GM12878 (cell line): ENCODE measurements at regions not wholly inside any gene's neighbourhood (a gene's known extent, or its start where the extent isn't known, plus 50 kb on each side); places are given as distances from the start of the nearest gene placed in this dataset.
"Not testable (repeated sequence)": the region's sequence is repeated elsewhere in the genome, so short reads cannot be mapped to it uniquely, and the experiment has no call there.

Source experiments
- ATAC-seq: fragments of 200-7000 bp; cut with Tn5 transposase; 3 replicates; pipeline ENCODE4 v1.9.1; 2020; ENCODE audit warnings: mild to moderate bottlenecking, moderate library complexity
- BruUV-seq: library from RNA; stranded (reverse); fragments of 400-500 nt; replicated peaks from 2 replicates; lab custom pipeline; 2021; lab: Mats Ljungman, UMichigan
- CTCF ChIA-PET: fragments of 300-600 bp; sonication (Branson Sonifier 250); formaldehyde crosslinking; extraction: SDS; loops from one replicate; lab custom pipeline; 2021; ENCODE audit warnings: inconsistent platforms; lab: Yijun Ruan, JAX
- POLR2A ChIA-PET: fragments of 350-600 bp; formaldehyde crosslinking; extraction: SDS; loops from one replicate; lab custom pipeline; 2021; ENCODE audit warnings: inconsistent platforms; lab: Charles Lee
- RAD21 ChIA-PET: fragments of 300-600 bp; sonication (Branson Sonifier 250); formaldehyde crosslinking; loops from one replicate; lab custom pipeline; 2023; ENCODE audit warnings: antibody characterized with exemption; ENCODE audit not compliant: unreplicated experiment; lab: Charles Lee
- SMC1A ChIA-PET: fragments of 300-600 bp; sonication (Branson Sonifier 250); formaldehyde crosslinking; loops from one replicate; lab custom pipeline; 2023; ENCODE audit not compliant: unreplicated experiment, uncharacterized antibody; lab: Charles Lee
- DNase-seq: peaks from one replicate; pipeline ENCODE4 v3.0.0-alpha.2; 2011; ENCODE audit warnings: low read depth, low spot score
- FAIRE-seq: peaks from 3 replicates; lab custom pipeline; 2011; peaks lifted over from hg19 to GRCh38; lab: Jason Lieb, UNC
- H2AFZ ChIP-seq: 2 replicates; pipeline ENCODE4 v1.6.0; 2011; ENCODE audit warnings: low read depth, low read length, control low read depth; ENCODE audit not compliant: control insufficient read depth
- H3K27ac ChIP-seq: 2 replicates; pipeline ENCODE4 v1.5.1; 2011; ENCODE audit warnings: control low read depth; ENCODE audit not compliant: control insufficient read depth, insufficient read depth
- H3K27me3 ChIP-seq, 2 experiments: replicated peaks in 1 of 2; 2 replicates each; pipeline versions ENCODE4 v1.6.0 to v1.6.1; 2011; ENCODE audit warnings: low read length in 1 of 2; ENCODE audit not compliant: control insufficient read depth in 2 of 2, insufficient read depth in 2 of 2
- H3K36me3 ChIP-seq, 2 experiments: 2 replicates each; pipeline ENCODE4 v1.5.1; 2011; ENCODE audit warnings: low read length in 1 of 2; ENCODE audit not compliant: control insufficient read depth in 2 of 2, insufficient read depth in 2 of 2
- H3K4me1 ChIP-seq: 2 replicates; pipeline ENCODE4 v1.6.1; 2011; ENCODE audit warnings: mild to moderate bottlenecking, low read length, moderate library complexity, mixed read lengths; ENCODE audit not compliant: control insufficient read depth, insufficient read depth
- H3K4me2 ChIP-seq: 2 replicates; pipeline ENCODE4 v1.6.0; 2011; ENCODE audit warnings: control low read depth; ENCODE audit not compliant: control insufficient read depth, insufficient read depth
- H3K4me3 ChIP-seq: fragments of 200-600 bp; sonication (generic); 2 replicates; pipeline ENCODE4 v1.5.1; 2016
- H3K79me2 ChIP-seq: 2 replicates; pipeline ENCODE4 v1.6.0; 2011; ENCODE audit warnings: low read length; ENCODE audit not compliant: control insufficient read depth, insufficient read depth
- H3K9ac ChIP-seq: 2 replicates; pipeline ENCODE4 v1.8.0; 2011; ENCODE audit warnings: low read length, control low read depth, mixed read lengths; ENCODE audit not compliant: control insufficient read depth, insufficient read depth
- H3K9me3 ChIP-seq: replicated peaks from 3 replicates; pipeline ENCODE4 v1.5.1; 2011; ENCODE audit warnings: mild to moderate bottlenecking, low read length; ENCODE audit not compliant: control insufficient read depth, insufficient read depth
- H4K20me1 ChIP-seq: 2 replicates; pipeline ENCODE4 v1.6.0; 2011; ENCODE audit not compliant: control insufficient read depth, insufficient read depth
- BHLHE40 ChIP-seq, 2 experiments: fragments of 450-650 bp in 1 of 2; IDR thresholded peaks; 2 replicates each; pipeline ENCODE4 v1.6.1; 2011 to 2017; ENCODE audit warnings: low read depth in 2 of 2, borderline replicate concordance in 1 of 2, improper control_type of control experiment in 1 of 2, low read length in 1 of 2, mild to moderate bottlenecking in 1 of 2
- IKZF2 ChIP-seq, 2 experiments: fragments of 450-650 bp; IDR thresholded peaks; 2 replicates each; pipeline ENCODE4 v1.6.1; 2017; ENCODE audit warnings: mild to moderate bottlenecking in 2 of 2, moderate library complexity in 2 of 2
- NBN ChIP-seq: fragments of 450-650 bp; IDR thresholded peaks from 2 replicates; pipeline ENCODE4 v1.6.1; 2016
- NR2C2 ChIP-seq: IDR thresholded peaks from 2 replicates; pipeline ENCODE4 v1.6.1; 2011; ENCODE audit warnings: borderline replicate concordance, low read depth; ENCODE audit not compliant: control insufficient read depth, insufficient read length
- PAX5 ChIP-seq: IDR thresholded peaks from 2 replicates; pipeline ENCODE4 v1.6.1; 2011; ENCODE audit warnings: low read depth, low read length, borderline replicate concordance
- TCF7 ChIP-seq: IDR thresholded peaks from 2 replicates; pipeline ENCODE4 v1.6.1; 2014; ENCODE audit warnings: antibody characterized with exemption, borderline replicate concordance
- in situ Hi-C: fragments of 300-500 bp; cut with MboI; formaldehyde crosslinking; loops from 9 replicates; pipeline ENCODE4 v1.14.3; 2018; ENCODE audit warnings: mixed read lengths
- intact Hi-C: fragments of 100-400 bp; cut with micrococcal nuclease; formaldehyde crosslinking; loops from one replicate; pipeline ENCODE4 v1.14.2; 2022; ENCODE audit not compliant: unreplicated experiment
- TF ChIP-seq, protein P1 (sequence below): fragments of 450-650 bp; IDR thresholded peaks from 2 replicates; pipeline ENCODE4 v1.6.1; 2017; ENCODE audit warnings: borderline replicate concordance
- TF ChIP-seq, protein P2 (sequence below): IDR thresholded peaks from 2 replicates; pipeline ENCODE4 v1.6.1; 2011; ENCODE audit warnings: mild to moderate bottlenecking, low read depth, low read length, moderate library complexity; ENCODE audit not compliant: insufficient replicate concordance

DNA sequence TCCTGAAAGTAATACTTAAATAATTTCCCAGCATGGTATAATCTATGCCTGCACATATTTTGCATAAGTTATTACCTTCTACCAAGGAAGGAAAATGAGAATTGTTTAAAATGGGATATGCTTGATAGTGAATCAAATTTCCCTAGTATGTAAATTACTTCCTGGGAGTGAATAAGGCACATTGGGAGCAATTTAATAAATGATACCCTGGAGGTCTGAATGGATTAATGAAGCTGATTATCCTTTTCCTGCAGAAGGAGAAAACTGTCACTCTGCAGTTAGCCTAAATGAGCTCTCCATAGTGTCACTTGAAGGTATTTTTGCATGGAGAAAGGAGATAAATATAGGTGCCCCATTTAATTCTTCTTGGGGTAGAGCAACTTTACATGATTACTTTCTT, 2212.0 kb downstream of the PCDH7 start:
- Histone ChIP-seq H4K20me1 (no peaks in the 10 kb centered on the region), H3K36me3 (no peaks in the 10 kb centered on the region), H3K27ac (no peak overlapping the region), H3K4me2 (no peak overlapping the region), H3K9ac (no peak overlapping the region), H3K79me2 (no peaks in the 10 kb centered on the region), H3K4me1 (no peaks in the 10 kb centered on the region), H3K4me3 (no peak overlapping the region), H2AFZ (no peak overlapping the region), H3K9me3 (no peaks in the 10 kb centered on the region), H3K27me3 (no peaks in the 10 kb centered on the region)
- ATAC-seq (no peak), DNase-seq (no peak), FAIRE-seq (no peak)
- BruUV-seq = no TSS peak
- SMC1A ChIA-PET = no interaction called here
- POLR2A ChIA-PET = no interaction called here
- intact Hi-C loops (no loop called here), in situ Hi-C loops (no loop called here)
- CTCF ChIA-PET = no interaction called here
- RAD21 ChIA-PET = no interaction called here
- TF ChIP-seq, protein P1, sequence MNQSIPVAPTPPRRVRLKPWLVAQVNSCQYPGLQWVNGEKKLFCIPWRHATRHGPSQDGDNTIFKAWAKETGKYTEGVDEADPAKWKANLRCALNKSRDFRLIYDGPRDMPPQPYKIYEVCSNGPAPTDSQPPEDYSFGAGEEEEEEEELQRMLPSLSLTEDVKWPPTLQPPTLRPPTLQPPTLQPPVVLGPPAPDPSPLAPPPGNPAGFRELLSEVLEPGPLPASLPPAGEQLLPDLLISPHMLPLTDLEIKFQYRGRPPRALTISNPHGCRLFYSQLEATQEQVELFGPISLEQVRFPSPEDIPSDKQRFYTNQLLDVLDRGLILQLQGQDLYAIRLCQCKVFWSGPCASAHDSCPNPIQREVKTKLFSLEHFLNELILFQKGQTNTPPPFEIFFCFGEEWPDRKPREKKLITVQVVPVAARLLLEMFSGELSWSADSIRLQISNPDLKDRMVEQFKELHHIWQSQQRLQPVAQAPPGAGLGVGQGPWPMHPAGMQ = no peak
- no peak for TF ChIP-seq NBN
- no peak for TF ChIP-seq BHLHE40 (IDR thresholded peaks at IDR 0.05; ENCODE audit: borderline replicate concordance in 1 of 2, low read depth in 2 of 2, low read length in 1 of 2)
- TF ChIP-seq, protein P2, sequence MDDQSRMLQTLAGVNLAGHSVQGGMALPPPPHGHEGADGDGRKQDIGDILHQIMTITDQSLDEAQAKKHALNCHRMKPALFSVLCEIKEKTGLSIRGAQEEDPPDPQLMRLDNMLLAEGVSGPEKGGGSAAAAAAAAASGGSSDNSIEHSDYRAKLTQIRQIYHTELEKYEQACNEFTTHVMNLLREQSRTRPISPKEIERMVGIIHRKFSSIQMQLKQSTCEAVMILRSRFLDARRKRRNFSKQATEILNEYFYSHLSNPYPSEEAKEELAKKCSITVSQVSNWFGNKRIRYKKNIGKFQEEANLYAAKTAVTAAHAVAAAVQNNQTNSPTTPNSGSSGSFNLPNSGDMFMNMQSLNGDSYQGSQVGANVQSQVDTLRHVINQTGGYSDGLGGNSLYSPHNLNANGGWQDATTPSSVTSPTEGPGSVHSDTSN = no peak
- no peak for TF ChIP-seq NR2C2
- no peak for TF ChIP-seq IKZF2 (IDR thresholded peaks at IDR 0.05)
- TF ChIP-seq TCF7 = no peak
- TF ChIP-seq PAX5 = no peak

DNA sequence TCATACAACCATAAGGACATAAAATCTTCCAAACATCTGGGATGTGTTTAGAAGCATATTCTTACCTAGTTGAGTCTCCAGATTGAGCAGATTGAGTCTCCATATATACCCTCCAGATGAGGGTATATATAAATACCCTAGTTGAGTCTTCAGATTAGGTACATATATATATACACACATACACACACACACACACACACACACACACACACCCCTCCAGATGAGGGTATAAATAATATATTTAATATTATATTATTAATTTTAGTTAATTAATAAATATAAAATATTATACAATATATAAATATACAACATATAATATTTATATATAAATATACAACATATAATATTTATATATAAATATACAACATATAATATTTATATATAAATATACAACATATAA, 2219.1 kb downstream of the PCDH7 start:
- H3K4me3 ChIP-seq, FAIRE-seq, H3K27me3 ChIP-seq, H3K27ac ChIP-seq, H4K20me1 ChIP-seq, DNase-seq, CTCF ChIA-PET, H3K36me3 ChIP-seq, H3K4me1 ChIP-seq, H3K9ac ChIP-seq, H2AFZ ChIP-seq, SMC1A ChIA-PET, intact Hi-C loops, in situ Hi-C loops, H3K4me2 ChIP-seq, H3K79me2 ChIP-seq, POLR2A ChIA-PET, H3K9me3 ChIP-seq, BruUV-seq, ATAC-seq, RAD21 ChIA-PET: not testable (repeated sequence)
